ENCODE measurements at regions not wholly inside any gene's neighbourhood (a gene's known extent, or its start where the extent isn't known, plus 50 kb on each side); places are given as distances from the start of the nearest gene placed in this dataset.

- H3K27ac ChIP-seq, result peak overlapping the region; percentile 8; the same call in 1 of the 2 replicates
Measured at GRCh38 chr19:34844277-34844676, 71.3 kb upstream of the ZNF599 start.

GRCh38 chr19:34841780-34842179 is 68.8 kb upstream of the ZNF599 start:
- no peak overlapping the region for H3K27ac ChIP-seq
- TF ChIP-seq CTCF (conservative IDR thresholded peaks at IDR 0.05), result no peak

More at GRCh38 chr19:34844277-34844676, 71.3 kb upstream of the ZNF599 start:
- no peak for TF ChIP-seq CTCF (conservative IDR thresholded peaks at IDR 0.05)

DNA sequence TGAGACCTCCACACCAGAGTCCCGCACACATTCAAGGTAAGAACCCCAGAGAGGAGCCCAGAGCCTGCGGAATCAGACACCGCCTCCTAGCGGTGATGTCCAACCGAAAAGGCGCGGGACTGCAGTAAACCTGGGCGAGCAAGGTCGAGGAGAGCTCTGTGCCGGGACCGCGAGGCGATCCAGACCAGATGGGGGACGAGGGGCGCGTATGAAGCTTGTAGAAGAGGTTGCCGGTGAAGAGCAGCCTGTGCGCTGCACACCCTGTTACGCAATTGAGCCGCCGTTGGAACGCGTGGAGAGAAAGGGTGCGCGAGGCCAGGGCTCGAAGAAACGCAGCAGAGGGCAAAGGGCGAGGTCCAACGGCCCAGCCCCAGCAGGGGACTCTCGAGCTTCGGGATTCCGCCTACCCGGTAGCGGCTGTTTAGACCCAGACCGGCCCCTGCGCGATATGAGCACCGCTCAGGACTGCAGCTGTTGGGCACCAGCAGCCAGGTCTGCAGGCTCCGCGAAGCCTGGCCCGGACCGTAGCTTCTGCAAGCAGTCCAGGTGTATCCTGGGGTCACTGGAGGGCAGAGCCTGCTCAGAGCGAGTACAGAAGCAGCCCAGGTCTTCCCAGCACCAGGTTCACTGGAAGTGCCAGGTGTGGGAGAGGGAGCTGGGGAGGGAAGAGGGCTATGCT is 65.9 kb upstream of the ZNF599 start:
- peak overlapping the region; percentile 99 for H3K27ac ChIP-seq

GRCh38 chr19:34838248-34838647 is 65.2 kb upstream of the ZNF599 start:
- peak; percentile 4; the same call in 1 of the 2 replicates for TF ChIP-seq CTCF (conservative IDR thresholded peaks at IDR 0.05)
- peak overlapping the region; percentile 99 for H3K27ac ChIP-seq

More for the DNA sequence above, 65.9 kb upstream of the ZNF599 start:
- TF ChIP-seq CTCF (conservative IDR thresholded peaks at IDR 0.05), result no peak

DNA sequence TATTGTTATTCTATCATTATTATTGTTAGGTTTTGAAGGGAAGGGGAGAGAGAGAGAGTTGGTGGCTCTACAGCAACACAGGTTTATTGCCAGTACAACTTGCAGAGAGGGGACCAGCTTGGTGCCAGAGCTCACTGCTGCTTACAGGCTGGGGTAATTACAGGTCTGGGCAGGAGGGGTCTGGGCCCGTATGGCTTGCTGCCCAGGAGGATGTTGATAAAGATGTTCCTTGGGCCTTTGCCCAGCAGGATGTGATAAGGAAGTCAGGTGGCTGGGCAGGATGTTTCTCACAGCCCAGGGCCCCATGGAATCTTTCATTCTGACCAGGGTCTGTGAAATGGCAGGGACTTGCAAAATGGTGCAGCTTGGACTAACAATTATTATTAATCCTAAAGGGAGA is 64.2 kb upstream of the ZNF599 start:
- H3K27ac ChIP-seq, result peak overlapping the region; percentile 99
- TF ChIP-seq CTCF (conservative IDR thresholded peaks at IDR 0.05), result no peak

- peak overlapping the region; percentile 99 for H3K27ac ChIP-seq
- TF ChIP-seq CTCF (conservative IDR thresholded peaks at IDR 0.05), result no peak
Measured at GRCh38 chr19:34835631-34836351, 62.8 kb upstream of the ZNF599 start.

DNA sequence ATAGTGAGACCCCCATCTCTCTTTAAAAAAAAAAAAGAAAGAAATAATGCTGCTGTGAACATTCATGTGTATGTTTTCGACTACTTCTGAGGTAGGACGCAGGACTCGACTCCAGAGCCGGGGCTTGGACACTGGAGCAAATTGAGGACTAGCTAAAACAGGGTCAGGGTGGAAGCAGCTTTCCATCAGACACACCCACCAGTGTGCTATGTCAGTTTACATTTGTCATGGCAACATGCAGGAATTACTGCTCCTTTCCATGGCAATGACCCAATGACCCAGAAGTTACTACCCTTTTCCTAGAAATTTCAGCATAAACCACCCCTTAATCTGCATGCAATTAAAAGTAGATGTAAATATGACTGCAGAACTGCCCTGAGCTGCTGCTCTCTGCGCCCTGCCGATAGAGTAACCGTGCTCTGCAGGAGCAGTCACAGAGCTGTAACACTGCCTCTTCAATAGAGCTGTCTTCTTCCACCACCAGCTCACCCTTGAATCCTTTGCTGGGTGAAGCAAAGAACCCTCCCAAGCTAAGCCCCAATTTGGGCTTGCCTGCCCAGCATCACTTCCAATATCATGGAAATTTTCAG is 61.6 kb upstream of the ZNF599 start:
- H3K27ac ChIP-seq, result peak overlapping the region; percentile 99; the same call in 1 of the 2 replicates
- no peak for TF ChIP-seq CTCF (conservative IDR thresholded peaks at IDR 0.05)
